Naive B cell (primary cell): ENCODE measurements at regions not wholly inside any gene's neighbourhood (a gene's known extent, or its start where the extent isn't known, plus 50 kb on each side); places are given as distances from the start of the nearest gene placed in this dataset.

Experiments used
- ATAC-seq, 2 donors: fragments of 150-1000 bp; cut with Tn5 transposase; 2 replicates each; pipeline ENCODE4 v1.10.0; 2021; ENCODE audit warnings: low read depth in 2 of 2, mild to moderate bottlenecking in 2 of 2, moderate library complexity in 2 of 2
- DNase-seq: peaks from one replicate; pipeline ENCODE4 v3.0.0; 2022
- H3K27ac Mint-ChIP-seq, 6 donors: one replicate each; pipeline ENCODE4 v1.8.0; 2020 to 2022; ENCODE audit warnings: mild to moderate bottlenecking in 6 of 6, mixed read lengths in 6 of 6, moderate library complexity in 5 of 6, inconsistent platforms in 2 of 6
- H3K27me3 Mint-ChIP-seq, 3 donors: one replicate each; pipeline ENCODE4 v1.8.0; 2021 to 2022; ENCODE audit warnings: mixed read lengths in 3 of 3, mild to moderate bottlenecking in 1 of 3
- H3K36me3 Mint-ChIP-seq, 2 donors: one replicate each; pipeline ENCODE4 v1.8.0; 2020 to 2022; ENCODE audit warnings: mixed read lengths in 2 of 2, inconsistent platforms in 1 of 2, mild to moderate bottlenecking in 1 of 2
- H3K4me1 Mint-ChIP-seq, 3 donors: one replicate each; pipeline ENCODE4 v1.8.0; 2020 to 2022; ENCODE audit warnings: mixed read lengths in 3 of 3, inconsistent platforms in 1 of 3, mild to moderate bottlenecking in 1 of 3, moderate library complexity in 1 of 3
- H3K4me3 Mint-ChIP-seq, 8 donors: one replicate each; pipeline ENCODE4 v1.8.0; 2020 to 2022; ENCODE audit warnings: mild to moderate bottlenecking in 8 of 8, mixed read lengths in 8 of 8, moderate library complexity in 8 of 8, inconsistent platforms in 2 of 8
- H3K9me3 Mint-ChIP-seq, 7 donors: one replicate each; pipeline ENCODE4 v1.8.0; 2020 to 2022; ENCODE audit warnings: mixed read lengths in 7 of 7, mild to moderate bottlenecking in 5 of 7, inconsistent platforms in 2 of 7, moderate library complexity in 1 of 7

DNA sequence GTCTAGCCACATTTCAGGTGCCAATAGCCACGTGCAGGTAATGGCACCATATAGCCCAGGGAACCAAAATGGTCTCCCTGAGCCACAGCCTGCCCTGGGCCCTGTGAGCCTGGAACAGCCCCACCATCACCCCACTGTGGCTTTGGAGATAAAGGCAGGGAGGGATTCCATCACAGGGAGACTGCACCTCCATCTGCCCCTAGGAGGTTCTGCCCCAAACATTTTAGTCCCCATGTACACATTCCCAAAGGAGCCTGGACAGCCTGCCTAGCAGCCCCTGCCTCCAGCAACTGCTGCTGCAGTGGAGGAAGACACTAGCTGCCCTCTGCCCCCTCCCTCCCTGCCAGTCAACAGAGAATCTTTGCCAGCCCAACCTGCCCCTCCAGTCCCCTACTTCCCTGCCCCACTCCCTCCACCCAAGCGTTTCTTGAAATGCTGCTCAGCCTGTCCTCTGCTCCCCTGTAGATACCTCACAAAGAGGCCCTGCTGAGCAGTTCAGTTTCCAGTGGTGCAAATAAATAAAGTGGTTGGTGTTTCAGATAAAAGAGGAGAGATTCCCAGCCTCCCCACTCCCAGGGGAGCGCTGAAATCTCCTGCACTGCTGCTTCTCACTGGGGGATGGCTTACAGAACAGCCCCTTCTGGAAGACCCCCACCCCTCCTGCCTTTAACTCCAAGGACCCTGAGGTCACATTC is 921.8 kb downstream of the UQCRFS1 start:
- H3K36me3 Mint-ChIP-seq = no peaks in the 10 kb centered on the region
- no peak for DNase-seq
- H3K9me3 Mint-ChIP-seq = peaks cover 2 to 19% (median 8%) of the 10 kb centered on the region in 7 donors
- peaks cover 0 to 5% (median 5%) of the 10 kb centered on the region in 3 donors for H3K27me3 Mint-ChIP-seq
- no peak overlapping the region for H3K27ac Mint-ChIP-seq
- H3K4me3 Mint-ChIP-seq = no peak overlapping the region
- no peak for ATAC-seq
- H3K4me1 Mint-ChIP-seq = no peaks in the 10 kb centered on the region

DNA sequence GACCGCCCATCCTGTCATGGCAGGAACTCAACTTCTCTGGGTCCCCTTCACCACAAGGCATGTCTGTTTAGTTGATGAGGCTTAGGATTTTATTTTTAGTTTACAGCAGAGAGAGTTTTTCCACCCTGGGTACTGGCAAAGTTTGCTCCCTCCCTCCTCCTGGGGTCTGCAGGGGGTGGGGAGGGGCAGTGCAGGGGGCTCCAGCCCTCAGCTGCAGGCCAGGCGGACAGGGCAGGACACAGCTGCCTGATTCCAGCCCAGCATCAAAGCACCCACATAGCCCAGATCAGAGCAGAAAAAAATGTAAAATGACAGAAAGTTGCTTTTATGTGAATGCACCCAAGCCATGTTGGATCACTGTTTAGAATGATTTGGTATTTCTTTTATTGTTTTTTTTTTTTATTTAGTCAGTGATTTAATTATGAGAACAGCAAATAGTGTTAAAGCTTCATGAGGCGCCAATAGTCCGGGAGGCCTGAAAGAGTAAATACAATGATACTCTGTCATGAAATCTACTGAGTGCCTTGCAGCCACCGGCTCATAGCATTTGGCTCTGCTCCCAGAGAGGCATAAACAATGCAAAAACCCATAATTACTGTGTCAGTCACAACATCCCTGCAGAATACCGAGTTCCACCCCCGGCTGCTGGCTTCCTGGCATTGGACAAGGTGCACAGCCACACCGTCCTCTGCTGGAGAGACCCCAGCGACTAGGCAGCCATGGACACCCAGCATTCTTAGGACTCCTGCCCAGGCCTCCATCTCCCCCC is 923.5 kb downstream of the UQCRFS1 start:
- peak overlapping the region in 1 of 6 donors; percentile 35 for H3K27ac Mint-ChIP-seq
- peaks cover 6 to 13% (median 8%) of the 10 kb centered on the region in 7 donors for H3K9me3 Mint-ChIP-seq
- ATAC-seq (no peak), DNase-seq (no peak)
- peaks cover 0 to 11% (median 0%) of the 10 kb centered on the region in 3 donors for H3K27me3 Mint-ChIP-seq
- no peaks in the 10 kb centered on the region for H3K36me3 Mint-ChIP-seq
- no peaks in the 10 kb centered on the region for H3K4me1 Mint-ChIP-seq
- no peak overlapping the region for H3K4me3 Mint-ChIP-seq

DNA sequence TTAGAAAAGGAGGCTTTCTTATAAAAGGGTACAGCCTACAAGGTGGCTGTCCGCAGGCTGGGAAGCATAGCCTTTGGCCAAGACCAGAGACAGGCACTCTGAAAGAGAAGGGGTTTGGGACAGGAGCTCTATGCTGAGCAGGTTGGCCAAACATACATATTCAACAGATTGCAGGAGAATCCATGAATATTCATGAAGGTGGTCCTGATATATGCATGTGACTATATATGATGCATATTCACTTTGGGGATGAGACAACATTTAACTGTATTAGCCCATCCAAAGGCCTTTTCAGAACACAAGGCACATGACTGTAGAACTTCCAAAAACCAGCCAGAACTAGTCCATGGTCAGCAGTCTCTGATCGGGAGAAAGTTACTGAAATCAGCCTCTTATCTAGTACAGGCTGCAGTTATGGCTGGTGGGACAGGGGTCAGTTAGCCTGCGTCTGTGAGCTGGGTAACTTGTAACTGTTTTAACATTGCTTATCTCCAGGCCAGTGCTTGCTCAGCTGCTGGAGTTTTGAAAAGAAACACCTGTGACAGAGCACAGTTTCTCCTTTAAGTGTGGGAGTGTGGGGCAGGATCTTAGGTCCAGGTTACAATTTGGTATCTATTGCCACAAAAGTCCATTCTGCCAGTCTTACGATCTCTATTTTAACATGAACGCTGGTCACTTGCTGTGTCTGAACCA is 924.2 kb downstream of the UQCRFS1 start:
- Mint-ChIP-seq H3K27me3 (peaks cover 7 to 11% (median 7%) of the 10 kb centered on the region in 3 donors), H3K4me3 (no peak overlapping the region), H3K27ac (peak overlapping the region in 1 of 6 donors; percentile 35), H3K4me1 (no peaks in the 10 kb centered on the region), H3K36me3 (peaks cover 0 to 5% of the 10 kb centered on the region in 2 donors), H3K9me3 (peaks cover 6 to 18% (median 9%) of the 10 kb centered on the region in 7 donors)
- ATAC-seq (no peak), DNase-seq (no peak)

DNA sequence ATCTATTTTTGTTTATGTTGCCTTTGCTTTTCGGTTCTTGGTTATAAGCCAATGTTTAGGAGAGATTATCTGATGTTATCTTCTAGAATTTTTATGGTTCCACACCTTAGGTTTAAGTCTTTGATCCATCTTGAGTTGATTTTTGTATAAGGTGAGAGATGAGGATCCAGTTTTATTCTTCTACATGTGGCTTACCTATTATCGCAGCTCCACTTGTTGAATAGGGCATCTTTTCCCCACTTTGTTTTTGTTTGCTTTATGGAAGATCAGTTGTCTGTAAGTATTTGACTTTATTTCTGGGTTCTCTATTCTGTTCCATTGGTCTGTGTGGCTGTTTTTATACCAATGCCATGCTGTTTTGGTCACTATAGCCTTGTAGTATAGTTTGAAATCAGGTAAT is 927.0 kb downstream of the UQCRFS1 start:
- H3K27ac Mint-ChIP-seq = no peak overlapping the region
- peaks cover 0 to 27% of the 10 kb centered on the region in 2 donors for H3K36me3 Mint-ChIP-seq
- no peaks in the 10 kb centered on the region for H3K4me1 Mint-ChIP-seq
- H3K9me3 Mint-ChIP-seq = peaks cover 7 to 38% (median 16%) of the 10 kb centered on the region in 7 donors
- no peak overlapping the region for H3K4me3 Mint-ChIP-seq
- peaks cover 6 to 26% (median 23%) of the 10 kb centered on the region in 3 donors for H3K27me3 Mint-ChIP-seq
- ATAC-seq (no peak), DNase-seq (no peak)

DNA sequence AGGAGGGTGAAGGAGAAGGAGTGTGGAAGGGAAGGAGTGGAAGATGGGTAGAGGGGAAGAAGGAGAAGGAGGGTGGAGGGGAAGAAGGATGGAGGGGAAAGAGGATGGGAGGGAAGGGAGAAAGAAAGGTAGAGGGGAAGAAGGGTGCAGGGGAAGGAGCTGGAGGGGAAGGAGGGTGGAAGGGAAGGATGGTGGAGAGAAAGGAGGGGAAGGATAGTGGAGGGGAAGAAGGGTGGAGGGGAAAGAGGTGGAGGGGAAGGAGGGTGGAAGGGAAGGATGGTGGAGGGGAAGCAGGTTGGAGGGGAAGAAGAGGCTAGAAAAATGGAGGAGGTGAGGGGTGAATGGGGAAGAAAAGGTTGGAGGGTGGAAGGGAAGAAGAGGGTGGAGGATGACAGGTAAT is 927.9 kb downstream of the UQCRFS1 start:
- H3K36me3 Mint-ChIP-seq = peaks cover 0 to 27% of the 10 kb centered on the region in 2 donors
- no peak overlapping the region for H3K27ac Mint-ChIP-seq
- H3K4me1 Mint-ChIP-seq = no peaks in the 10 kb centered on the region
- H3K4me3 Mint-ChIP-seq = no peak overlapping the region
- H3K9me3 Mint-ChIP-seq = peaks cover 7 to 38% (median 16%) of the 10 kb centered on the region in 7 donors
- ATAC-seq (no peak), DNase-seq (no peak)
- H3K27me3 Mint-ChIP-seq = peaks cover 6 to 26% (median 23%) of the 10 kb centered on the region in 3 donors

DNA sequence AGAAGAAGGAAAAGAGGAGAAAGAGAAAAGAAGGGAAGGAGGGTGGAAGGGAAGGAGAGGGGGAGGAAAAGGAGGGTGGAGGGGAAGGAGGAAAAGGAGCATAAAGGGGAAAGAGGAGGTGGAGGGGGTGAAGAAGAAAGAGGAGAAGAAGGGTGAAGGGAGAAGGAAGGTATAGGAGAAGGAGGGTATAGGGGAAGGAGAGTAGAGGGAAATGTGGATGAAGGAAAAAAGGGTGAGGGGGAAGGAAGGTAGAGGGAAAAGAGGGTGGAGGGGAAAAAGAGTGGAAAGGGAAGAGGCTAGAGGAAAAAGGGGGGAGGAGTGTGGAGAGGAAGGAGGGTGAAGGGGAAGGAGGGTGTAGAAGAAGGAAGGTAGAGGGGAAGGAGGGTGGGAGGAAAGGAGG is 928.6 kb downstream of the UQCRFS1 start:
- no peaks in the 10 kb centered on the region for H3K4me1 Mint-ChIP-seq
- peaks cover 6 to 26% (median 23%) of the 10 kb centered on the region in 3 donors for H3K27me3 Mint-ChIP-seq
- H3K4me3 Mint-ChIP-seq = no peak overlapping the region

DNA sequence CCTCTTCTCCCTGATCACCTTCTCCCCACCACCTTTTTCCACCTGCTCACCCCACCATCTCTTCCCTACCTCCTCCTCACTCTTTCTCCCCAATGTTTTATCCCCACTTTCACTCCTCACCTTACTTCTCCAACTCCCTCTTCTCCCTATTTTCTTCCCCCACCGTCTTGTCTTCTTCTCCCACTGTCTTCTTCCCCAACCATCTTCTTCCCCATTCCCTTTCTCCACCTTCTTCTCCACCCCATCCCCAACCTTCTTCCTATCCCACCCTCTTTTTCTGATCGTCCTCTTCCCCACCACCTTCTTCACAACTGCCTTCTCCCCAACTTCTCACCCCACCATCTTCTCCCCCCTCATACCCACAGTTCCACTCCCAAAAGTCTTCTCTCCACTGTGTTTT is 929.4 kb downstream of the UQCRFS1 start:
- H3K9me3 Mint-ChIP-seq = peaks cover 7 to 38% (median 16%) of the 10 kb centered on the region in 7 donors
- H3K4me3 Mint-ChIP-seq = no peak overlapping the region

More for the DNA sequence above, 928.6 kb downstream of the UQCRFS1 start:
- no peak for ATAC-seq
- Mint-ChIP-seq H3K27ac (no peak overlapping the region), H3K9me3 (peaks cover 7 to 38% (median 16%) of the 10 kb centered on the region in 7 donors), H3K36me3 (peaks cover 0 to 27% of the 10 kb centered on the region in 2 donors)
- no peak for DNase-seq

DNA sequence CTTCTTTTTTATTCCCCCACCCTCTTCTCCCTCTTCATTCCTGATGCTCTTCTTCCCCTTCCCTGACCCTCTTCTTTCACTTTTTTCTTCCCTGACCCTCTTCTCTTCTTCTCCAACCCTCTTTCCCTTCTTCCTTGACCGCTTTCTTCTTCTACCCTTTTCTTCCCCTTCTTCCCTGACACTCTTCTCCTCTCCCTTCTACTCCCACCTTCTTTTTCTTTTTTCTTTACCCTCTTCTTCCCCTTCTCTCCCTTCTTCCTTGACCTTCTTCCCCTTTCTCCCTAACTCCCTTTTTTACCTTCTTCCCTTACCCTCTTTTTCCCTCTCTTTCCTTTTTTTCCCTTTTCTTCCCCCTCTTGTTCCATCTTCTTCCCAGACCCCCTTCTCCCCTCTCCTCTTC is 931.3 kb downstream of the UQCRFS1 start:
- H3K36me3 Mint-ChIP-seq = peaks cover 0 to 27% of the 10 kb centered on the region in 2 donors
- no peak overlapping the region for H3K27ac Mint-ChIP-seq
- H3K4me3 Mint-ChIP-seq = no peak overlapping the region
- H3K4me1 Mint-ChIP-seq = no peaks in the 10 kb centered on the region
- DNase-seq = no peak
- peaks cover 5 to 32% (median 13%) of the 10 kb centered on the region in 7 donors for H3K9me3 Mint-ChIP-seq
- no peak for ATAC-seq
- peaks cover 6 to 26% (median 23%) of the 10 kb centered on the region in 3 donors for H3K27me3 Mint-ChIP-seq

More for the DNA sequence above, 929.4 kb downstream of the UQCRFS1 start:
- DNase-seq (no peak), ATAC-seq (no peak)
- H3K36me3 Mint-ChIP-seq = peaks cover 0 to 27% of the 10 kb centered on the region in 2 donors
- no peak overlapping the region for H3K27ac Mint-ChIP-seq
- H3K4me1 Mint-ChIP-seq = no peaks in the 10 kb centered on the region
- H3K27me3 Mint-ChIP-seq = peaks cover 6 to 26% (median 23%) of the 10 kb centered on the region in 3 donors

DNA sequence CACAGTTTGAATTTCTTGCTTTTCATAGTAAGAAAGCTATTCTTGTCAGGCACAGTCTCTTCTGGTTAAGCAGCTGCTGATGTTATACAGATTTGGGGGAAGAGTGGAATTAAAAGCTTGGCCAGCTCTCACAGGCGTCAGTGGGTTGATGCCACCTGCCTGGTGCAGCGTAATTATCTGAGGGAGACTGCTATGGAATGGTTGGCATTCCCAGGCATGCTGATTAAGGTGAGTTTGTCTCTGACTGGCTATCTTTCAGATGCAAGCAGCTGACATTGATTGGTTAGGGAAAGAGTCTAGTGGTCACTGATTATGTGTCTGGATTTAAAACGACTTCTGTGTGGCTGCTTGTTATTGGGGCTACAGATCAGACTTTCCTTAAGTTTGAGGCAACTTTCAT is 948.4 kb downstream of the UQCRFS1 start:
- ATAC-seq (no peak), DNase-seq (no peak)
- H3K4me3 Mint-ChIP-seq = no peak overlapping the region
- no peaks in the 10 kb centered on the region for H3K4me1 Mint-ChIP-seq
- H3K27ac Mint-ChIP-seq = no peak overlapping the region
- peaks cover 0 to 4% (median 0%) of the 10 kb centered on the region in 3 donors for H3K27me3 Mint-ChIP-seq
- peaks cover 0 to 31% (median 13%) of the 10 kb centered on the region in 7 donors for H3K9me3 Mint-ChIP-seq
- no peaks in the 10 kb centered on the region for H3K36me3 Mint-ChIP-seq

DNA sequence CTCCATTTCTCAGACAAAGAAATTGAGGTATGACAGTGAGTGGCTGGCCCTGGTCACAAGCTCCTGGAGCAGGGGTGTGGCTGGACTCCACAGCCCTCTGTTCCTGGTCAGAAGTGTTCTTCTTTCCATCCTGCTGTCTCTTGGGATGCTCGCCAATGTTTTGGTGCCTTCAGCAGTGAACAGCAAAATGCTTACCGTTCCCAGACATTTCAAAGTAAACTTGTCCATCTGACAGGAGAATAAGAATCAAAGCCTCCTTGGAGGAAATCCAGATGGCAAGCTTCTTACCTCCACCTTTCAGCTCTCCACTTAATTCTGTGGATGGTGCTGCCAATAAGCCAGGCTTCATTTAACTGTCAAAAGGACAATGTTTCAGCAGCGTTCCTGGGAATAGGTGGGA is 954.1 kb downstream of the UQCRFS1 start:
- Mint-ChIP-seq H3K36me3 (no peaks in the 10 kb centered on the region), H3K4me3 (no peak overlapping the region), H3K4me1 (no peaks in the 10 kb centered on the region), H3K27me3 (no peaks in the 10 kb centered on the region), H3K9me3 (peaks cover 3 to 20% (median 11%) of the 10 kb centered on the region in 7 donors), H3K27ac (no peak overlapping the region)
- ATAC-seq (no peak), DNase-seq (no peak)

DNA sequence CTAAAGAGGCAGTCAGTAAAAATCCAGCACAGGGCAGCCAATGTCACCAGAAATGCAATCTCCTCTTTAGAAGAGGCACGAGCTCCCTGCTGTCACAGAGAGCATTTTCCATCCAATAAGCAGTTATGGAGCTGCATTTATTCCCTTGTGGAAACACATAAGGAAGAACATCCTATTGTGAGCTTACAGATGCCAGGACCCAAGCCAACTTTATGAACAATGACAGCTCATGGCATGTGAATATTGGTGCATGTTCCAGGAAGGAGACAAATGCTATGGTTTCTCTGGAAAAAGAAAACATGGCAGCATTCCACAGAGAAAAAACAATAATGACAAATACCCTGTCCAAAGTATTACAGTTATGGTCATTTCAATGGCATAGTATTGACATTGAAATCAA is 955.6 kb downstream of the UQCRFS1 start:
- DNase-seq (no peak), ATAC-seq (no peak)
- no peaks in the 10 kb centered on the region for H3K36me3 Mint-ChIP-seq
- peaks cover 0 to 10% (median 3%) of the 10 kb centered on the region in 7 donors for H3K9me3 Mint-ChIP-seq
- no peaks in the 10 kb centered on the region for H3K4me1 Mint-ChIP-seq
- H3K27ac Mint-ChIP-seq = no peak overlapping the region
- no peak overlapping the region for H3K4me3 Mint-ChIP-seq
- no peaks in the 10 kb centered on the region for H3K27me3 Mint-ChIP-seq

DNA sequence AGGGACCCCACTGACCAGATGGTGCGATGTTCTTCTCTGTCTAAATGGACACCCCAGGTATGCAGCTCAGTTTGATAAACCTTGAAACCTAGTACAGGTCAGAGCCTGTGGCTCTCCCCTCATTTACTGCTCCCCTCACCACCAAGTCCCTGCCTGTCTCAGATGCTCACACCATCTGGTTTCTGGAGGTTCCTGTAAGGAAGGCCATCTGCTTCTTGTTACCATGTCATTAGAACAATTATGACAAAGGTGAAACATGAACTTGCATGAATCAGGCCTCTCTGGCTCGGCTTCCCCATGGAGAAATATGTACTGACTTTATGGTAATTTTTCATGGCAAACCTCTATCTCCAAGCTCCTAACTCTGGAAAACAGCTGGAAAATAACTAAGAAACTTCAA is 965.7 kb downstream of the UQCRFS1 start:
- H3K27ac Mint-ChIP-seq = no peak overlapping the region
- ATAC-seq (no peak), DNase-seq (no peak)
- no peaks in the 10 kb centered on the region for H3K36me3 Mint-ChIP-seq
- H3K9me3 Mint-ChIP-seq = peaks cover 0 to 6% (median 0%) of the 10 kb centered on the region in 7 donors
- H3K4me3 Mint-ChIP-seq = no peak overlapping the region
- H3K27me3 Mint-ChIP-seq = no peaks in the 10 kb centered on the region
- no peaks in the 10 kb centered on the region for H3K4me1 Mint-ChIP-seq

DNA sequence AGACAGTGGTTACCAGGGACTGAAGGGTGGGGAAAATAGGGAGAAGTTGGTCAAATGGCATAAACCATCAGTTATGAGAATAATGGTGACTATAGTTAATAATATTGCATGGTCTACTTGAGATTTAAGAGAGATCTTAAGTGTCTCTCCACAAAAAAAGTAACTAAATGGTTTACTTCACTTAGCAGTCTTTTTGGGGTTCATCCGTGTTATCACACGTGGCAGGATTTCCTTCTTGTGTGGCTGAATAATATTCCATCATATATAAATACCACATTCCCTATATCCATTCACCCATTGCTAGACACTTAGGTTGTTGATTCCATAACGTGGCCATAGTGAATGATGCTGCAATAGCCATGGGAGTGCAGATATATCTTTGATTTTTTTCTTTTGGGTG is 967.0 kb downstream of the UQCRFS1 start:
- Mint-ChIP-seq H3K27ac (no peak overlapping the region), H3K27me3 (no peaks in the 10 kb centered on the region), H3K36me3 (no peaks in the 10 kb centered on the region), H3K9me3 (peaks cover 0 to 6% (median 0%) of the 10 kb centered on the region in 7 donors), H3K4me3 (no peak overlapping the region), H3K4me1 (no peaks in the 10 kb centered on the region)
- ATAC-seq (no peak), DNase-seq (no peak)
